ENCODE measurements at regions not wholly inside any gene's neighbourhood (a gene's known extent, or its start where the extent isn't known, plus 50 kb on each side); places are given as distances from the start of the nearest gene placed in this dataset.
A peak's percentile ranks its signal among the peaks of the same experiment; 100 is the strongest.

GRCh38 chr6:29999416-29999815, 57.1 kb downstream of the HLA-A start:
- no peak for DNase-seq

- DNase-seq: no peak
Observed at GRCh38 chr6:30000156-30000791, 57.9 kb downstream of the HLA-A start.

- DNase-seq: no peak
Observed at GRCh38 chr6:30002871-30003270, 58.2 kb upstream of the POLR1H start.

GRCh38 chr6:30005482-30005881, 55.6 kb upstream of the POLR1H start:
- DNase-seq: no peak

- DNase-seq: no peak
Observed at GRCh38 chr6:30006170-30007131, 54.6 kb upstream of the POLR1H start.

DNA sequence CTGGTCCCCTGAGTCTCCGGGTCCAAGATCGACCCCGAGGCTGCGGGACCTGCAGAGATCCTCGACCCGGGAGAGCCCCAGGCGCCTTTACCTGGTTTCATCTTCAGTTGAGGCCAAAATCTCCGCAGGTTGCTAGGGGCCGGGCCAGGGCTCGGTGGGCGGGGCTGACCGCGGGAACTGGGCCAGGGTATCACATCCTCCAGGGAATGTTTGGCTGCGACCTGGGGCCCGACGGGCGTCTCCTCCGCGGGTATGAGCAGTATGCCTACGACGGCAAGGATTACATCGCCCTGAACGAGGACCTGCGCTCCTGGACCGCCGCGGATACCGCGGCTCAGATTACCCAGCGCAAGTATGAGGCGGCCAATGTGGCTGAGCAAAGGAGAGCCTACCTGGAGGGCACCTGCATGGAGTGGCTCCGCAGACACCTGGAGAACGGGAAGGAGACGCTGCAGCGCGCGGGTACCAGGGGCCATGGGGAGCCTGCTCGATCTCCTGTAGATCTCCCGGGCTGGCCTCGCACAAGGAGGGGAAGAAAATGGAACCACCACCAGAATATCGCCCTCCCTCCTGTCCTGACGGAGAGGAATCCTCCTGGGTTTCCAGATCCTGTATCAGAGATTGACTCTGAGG, 53.8 kb upstream of the POLR1H start:
- DNase-seq: peak; percentile 7

- no peak for DNase-seq
Observed at GRCh38 chr6:30009113-30009512, 52.0 kb upstream of the POLR1H start.
